ENCODE measurements at regions not wholly inside any gene's neighbourhood (a gene's known extent, or its start where the extent isn't known, plus 50 kb on each side); places are given as distances from the start of the nearest gene placed in this dataset.
"Not testable (repeated sequence)": the region's sequence is repeated elsewhere in the genome, so short reads cannot be mapped to it uniquely, and the experiment has no call there.

GRCh38 chr5:125044491-125045282, 298.2 kb upstream of the ZNF608 start:
- DNase-seq (ENCODE audit: low spot score): no peak

GRCh38 chr5:125045646-125046045, 299.2 kb upstream of the ZNF608 start:
- DNase-seq (ENCODE audit: low spot score): no peak

- DNase-seq (ENCODE audit: low spot score): no peak
Observed at GRCh38 chr5:125046838-125047237, 300.4 kb upstream of the ZNF608 start.

GRCh38 chr5:125047871-125048270, 301.4 kb upstream of the ZNF608 start:
- no peak for DNase-seq (ENCODE audit: low spot score)

- no peak for DNase-seq (ENCODE audit: low spot score)
Observed at GRCh38 chr5:125049721-125050702, 303.6 kb upstream of the ZNF608 start.

- DNase-seq (ENCODE audit: low spot score): no peak
Observed at GRCh38 chr5:125050926-125051325, 304.5 kb upstream of the ZNF608 start.

- DNase-seq (ENCODE audit: low spot score): no peak
Observed at GRCh38 chr5:125052584-125052983, 306.1 kb upstream of the ZNF608 start.

GRCh38 chr5:125053179-125053578, 306.7 kb upstream of the ZNF608 start:
- DNase-seq (ENCODE audit: low spot score): no peak

GRCh38 chr5:125054146-125054545, 307.7 kb upstream of the ZNF608 start:
- no peak for DNase-seq (ENCODE audit: low spot score)

- no peak for DNase-seq (ENCODE audit: low spot score)
Observed at GRCh38 chr5:125056671-125057485, 310.4 kb upstream of the ZNF608 start.

- DNase-seq (ENCODE audit: low spot score): no peak
Observed at GRCh38 chr5:125057912-125058826, 311.7 kb upstream of the ZNF608 start.

GRCh38 chr5:125059255-125060002, 313.0 kb upstream of the ZNF608 start:
- DNase-seq (ENCODE audit: low spot score): no peak

- DNase-seq (ENCODE audit: low spot score): no peak
Observed at GRCh38 chr5:125061726-125062125, 315.3 kb upstream of the ZNF608 start.

GRCh38 chr5:125064621-125065438, 318.4 kb upstream of the ZNF608 start:
- DNase-seq (ENCODE audit: low spot score): no peak

- DNase-seq (ENCODE audit: low spot score): no peak
Observed at GRCh38 chr5:125065741-125066140, 319.3 kb upstream of the ZNF608 start.

GRCh38 chr5:125070961-125071360, 324.5 kb upstream of the ZNF608 start:
- no peak for DNase-seq (ENCODE audit: low spot score)

GRCh38 chr5:125073090-125073489, 326.7 kb upstream of the ZNF608 start:
- no peak for DNase-seq (ENCODE audit: low spot score)

GRCh38 chr5:125075567-125075966, 329.1 kb upstream of the ZNF608 start:
- DNase-seq (ENCODE audit: low spot score): no peak

GRCh38 chr5:125079028-125079427, 332.6 kb upstream of the ZNF608 start:
- DNase-seq (ENCODE audit: low spot score): not testable (repeated sequence)
